ENCODE measurements at regions not wholly inside any gene's neighbourhood (a gene's known extent, or its start where the extent isn't known, plus 50 kb on each side); places are given as distances from the start of the nearest gene placed in this dataset.

DNA sequence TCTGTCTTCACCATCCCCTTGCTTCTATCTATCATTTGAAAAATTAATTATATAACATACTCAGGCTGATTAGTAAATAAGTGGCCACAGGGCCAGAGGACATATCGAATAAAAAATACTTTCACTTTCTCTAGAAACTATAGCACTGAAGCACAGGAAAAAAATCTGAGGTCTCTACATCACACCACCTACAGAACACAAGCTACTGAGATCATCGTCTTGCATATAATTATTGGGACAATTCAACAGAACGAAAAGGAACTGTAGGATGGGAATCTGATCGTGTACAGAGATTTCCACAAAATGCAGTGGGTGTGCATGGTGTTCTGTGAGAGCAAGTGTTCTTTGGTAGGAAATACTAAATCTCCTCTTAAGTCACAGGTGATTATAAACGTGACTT is 289.6 kb upstream of the ERCC4 start:
- TF ChIP-seq, protein P1, sequence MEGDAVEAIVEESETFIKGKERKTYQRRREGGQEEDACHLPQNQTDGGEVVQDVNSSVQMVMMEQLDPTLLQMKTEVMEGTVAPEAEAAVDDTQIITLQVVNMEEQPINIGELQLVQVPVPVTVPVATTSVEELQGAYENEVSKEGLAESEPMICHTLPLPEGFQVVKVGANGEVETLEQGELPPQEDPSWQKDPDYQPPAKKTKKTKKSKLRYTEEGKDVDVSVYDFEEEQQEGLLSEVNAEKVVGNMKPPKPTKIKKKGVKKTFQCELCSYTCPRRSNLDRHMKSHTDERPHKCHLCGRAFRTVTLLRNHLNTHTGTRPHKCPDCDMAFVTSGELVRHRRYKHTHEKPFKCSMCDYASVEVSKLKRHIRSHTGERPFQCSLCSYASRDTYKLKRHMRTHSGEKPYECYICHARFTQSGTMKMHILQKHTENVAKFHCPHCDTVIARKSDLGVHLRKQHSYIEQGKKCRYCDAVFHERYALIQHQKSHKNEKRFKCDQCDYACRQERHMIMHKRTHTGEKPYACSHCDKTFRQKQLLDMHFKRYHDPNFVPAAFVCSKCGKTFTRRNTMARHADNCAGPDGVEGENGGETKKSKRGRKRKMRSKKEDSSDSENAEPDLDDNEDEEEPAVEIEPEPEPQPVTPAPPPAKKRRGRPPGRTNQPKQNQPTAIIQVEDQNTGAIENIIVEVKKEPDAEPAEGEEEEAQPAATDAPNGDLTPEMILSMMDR (conservative IDR thresholded peaks at IDR 0.05; ENCODE audit: low read depth, low read length): no peak
- TF ChIP-seq MAZ (IDR thresholded peaks at IDR 0.05; ENCODE audit: borderline replicate concordance, low read depth, low read length): no peak
- TF ChIP-seq MAFK (IDR thresholded peaks at IDR 0.05; ENCODE audit: low read depth, low read length): no peak
- TF ChIP-seq MXI1 (IDR thresholded peaks at IDR 0.05; ENCODE audit: borderline replicate concordance, low read depth, low read length): no peak

All from IMR-90 (cell line).